ENCODE measurements at regions not wholly inside any gene's neighbourhood (a gene's known extent, or its start where the extent isn't known, plus 50 kb on each side); places are given as distances from the start of the nearest gene placed in this dataset.

GRCh38 chr7:85659364-85659763 is 472.5 kb upstream of the SEMA3D start:
- TF ChIP-seq CTCF (IDR thresholded peaks at IDR 0.05) (no peak), EP300 (IDR thresholded peaks at IDR 0.05) (no peak), POLR2A (IDR thresholded peaks at IDR 0.05) (no peak), POLR2AphosphoS5 (IDR thresholded peaks at IDR 0.05) (no peak)
